ENCODE measurements at regions not wholly inside any gene's neighbourhood (a gene's known extent, or its start where the extent isn't known, plus 50 kb on each side); places are given as distances from the start of the nearest gene placed in this dataset.

GRCh38 chr1:55974714-55975441 lies 604.5 kb downstream of the PLPP3 start:
- no peak for DNase-seq (ENCODE audit: low spot score)

GRCh38 chr1:55970526-55971110 lies 608.7 kb downstream of the PLPP3 start:
- no peak for DNase-seq (ENCODE audit: low spot score)

DNA sequence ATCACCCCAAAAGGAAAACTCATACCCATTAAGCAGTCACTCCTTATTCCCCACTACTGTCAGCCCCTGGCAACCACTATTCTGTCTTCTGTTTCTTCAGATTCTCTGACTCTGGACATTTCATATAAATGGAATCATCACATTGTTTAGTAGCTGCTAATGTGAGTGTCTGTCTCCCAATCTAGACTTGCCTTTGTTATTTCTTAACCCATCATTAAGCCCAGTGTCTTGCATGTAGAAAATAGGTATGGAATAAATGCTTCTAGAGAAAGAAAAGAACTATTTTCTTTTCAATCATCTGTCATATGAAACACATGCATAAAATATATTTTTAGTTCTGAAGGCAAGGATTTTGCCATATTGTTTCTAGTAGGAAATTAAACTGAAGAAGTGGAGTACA lies 610.0 kb downstream of the PLPP3 start:
- no peak for DNase-seq (ENCODE audit: low spot score)

GRCh38 chr1:55968661-55969060 lies 610.7 kb downstream of the PLPP3 start:
- no peak for DNase-seq (ENCODE audit: low spot score)

DNA sequence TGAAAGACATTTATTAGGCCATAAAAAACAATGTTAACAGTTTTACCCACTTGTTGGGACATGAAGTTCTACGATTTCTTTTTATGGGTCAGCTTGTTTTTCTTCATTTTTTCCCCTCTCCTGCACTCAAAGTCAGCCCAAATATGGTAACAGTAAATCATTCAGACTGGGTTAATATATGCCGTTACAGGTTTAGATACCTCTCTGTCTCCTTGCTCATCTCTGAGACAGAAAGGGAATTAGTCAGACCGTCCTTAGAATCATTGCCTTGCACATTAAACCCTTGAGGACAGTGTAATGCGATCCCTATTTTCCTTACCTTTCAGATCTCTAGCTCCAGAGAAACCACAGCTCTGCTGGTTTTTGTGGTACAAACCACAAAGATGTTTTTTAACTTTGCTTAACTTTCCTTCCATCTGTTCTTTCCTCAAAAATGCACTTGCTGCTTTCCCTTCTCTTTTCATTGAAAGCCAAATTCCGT lies 613.3 kb downstream of the PLPP3 start:
- no peak for DNase-seq (ENCODE audit: low spot score)

GRCh38 chr1:55962472-55962871 lies 616.9 kb downstream of the PLPP3 start:
- no peak for DNase-seq (ENCODE audit: low spot score)

DNA sequence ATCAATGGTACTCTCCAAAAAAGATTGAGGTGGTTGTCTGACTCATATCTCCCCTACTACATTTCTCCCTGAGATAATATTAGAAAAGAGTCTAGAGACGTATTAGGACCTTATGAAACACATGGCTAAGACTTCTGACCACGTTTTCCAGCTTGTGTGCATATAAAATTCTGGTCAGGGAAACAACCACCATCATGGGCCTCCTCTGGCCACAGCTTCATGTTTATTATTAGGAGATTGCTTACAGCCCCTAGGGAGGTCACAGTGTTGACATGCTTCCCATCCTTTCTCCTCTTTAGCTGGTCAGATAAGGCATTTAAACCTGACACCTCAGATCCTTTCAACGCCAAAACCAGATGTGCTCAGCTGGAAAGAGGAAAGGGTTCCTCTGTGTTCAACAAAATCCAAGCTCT lies 620.2 kb downstream of the PLPP3 start:
- DNase-seq (ENCODE audit: low spot score): no peak

GRCh38 chr1:55958498-55958897 lies 620.9 kb downstream of the PLPP3 start:
- no peak for DNase-seq (ENCODE audit: low spot score)

GRCh38 chr1:55957276-55957675 lies 622.1 kb downstream of the PLPP3 start:
- no peak for DNase-seq (ENCODE audit: low spot score)

DNA sequence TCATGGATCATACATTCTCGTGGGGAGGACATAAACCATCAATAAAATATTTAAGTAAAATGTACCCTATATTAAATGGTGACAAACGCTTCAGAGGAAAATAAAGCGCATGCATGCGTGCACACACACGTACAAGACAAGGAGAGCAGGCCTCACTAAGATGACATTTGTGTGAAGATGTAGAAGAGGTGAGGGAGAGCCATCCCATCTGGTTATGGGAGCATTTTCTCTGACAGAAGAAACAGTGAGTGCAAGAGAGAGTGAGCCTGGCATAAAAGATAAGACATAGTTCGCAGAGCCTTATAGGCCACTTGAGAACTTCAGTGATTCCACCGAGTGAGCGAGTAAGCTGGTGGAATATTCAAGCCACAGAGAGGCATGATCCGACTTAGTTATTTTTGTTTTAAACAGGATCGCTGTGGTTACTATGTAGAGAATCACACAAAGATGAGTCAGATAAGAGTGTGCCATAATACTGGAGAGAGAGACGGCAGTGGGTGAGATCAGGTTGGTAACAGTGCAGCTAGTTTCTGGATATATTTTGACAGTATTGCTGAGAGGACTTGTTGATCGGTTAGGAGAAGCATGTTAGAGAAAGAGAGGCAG lies 624.2 kb downstream of the PLPP3 start:
- no peak for DNase-seq (ENCODE audit: low spot score)

DNA sequence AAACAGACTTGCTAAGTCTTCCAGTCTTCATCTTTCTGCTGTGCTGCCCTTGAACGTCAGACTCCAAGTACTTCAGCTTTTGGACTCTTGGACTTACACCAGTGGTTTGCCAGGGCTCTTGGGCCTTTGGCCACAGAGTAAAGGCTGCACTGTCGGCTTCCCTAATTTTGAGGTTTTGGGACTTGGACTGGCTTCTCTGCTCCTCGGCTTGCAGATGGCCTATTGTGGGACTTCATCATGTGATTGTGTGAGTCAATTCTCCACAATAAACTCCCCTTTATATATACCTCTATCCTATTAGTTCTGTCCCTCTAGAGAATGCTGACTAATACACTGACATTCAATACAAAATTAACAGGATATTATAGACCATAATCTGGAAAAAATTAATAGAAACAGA lies 628.1 kb downstream of the PLPP3 start:
- no peak for DNase-seq (ENCODE audit: low spot score)

- DNase-seq (ENCODE audit: low spot score): no peak
Measured at GRCh38 chr1:55947446-55947845, 631.9 kb downstream of the PLPP3 start.

GRCh38 chr1:55943721-55944435 lies 635.5 kb downstream of the PLPP3 start:
- DNase-seq (ENCODE audit: low spot score): no peak

GRCh38 chr1:55943012-55943411 lies 636.4 kb downstream of the PLPP3 start:
- no peak for DNase-seq (ENCODE audit: low spot score)

- DNase-seq (ENCODE audit: low spot score): no peak
Measured at GRCh38 chr1:55939866-55940265, 639.5 kb downstream of the PLPP3 start.

DNA sequence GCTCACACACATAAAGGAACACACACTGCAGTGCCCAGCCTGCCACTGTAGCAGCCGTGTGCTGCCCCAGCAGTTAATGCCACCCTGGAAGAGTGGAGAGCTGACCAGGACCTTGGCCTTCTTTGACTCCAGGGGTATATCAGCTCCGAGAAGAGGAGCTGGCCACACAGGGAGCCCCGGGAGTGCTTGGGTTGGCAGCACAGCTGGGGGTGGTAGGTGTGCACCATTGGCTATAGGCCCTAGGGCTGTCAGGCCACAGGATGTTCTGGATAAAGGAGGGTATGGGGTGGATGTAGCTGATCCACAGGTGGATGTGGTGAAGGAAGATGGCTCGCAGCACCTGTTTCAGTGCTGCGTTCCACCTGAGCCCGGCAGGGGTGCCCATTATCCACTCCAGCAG lies 640.5 kb downstream of the PLPP3 start:
- DNase-seq (ENCODE audit: low spot score): no peak

GRCh38 chr1:55938376-55938850 lies 641.0 kb downstream of the PLPP3 start:
- no peak for DNase-seq (ENCODE audit: low spot score)

DNA sequence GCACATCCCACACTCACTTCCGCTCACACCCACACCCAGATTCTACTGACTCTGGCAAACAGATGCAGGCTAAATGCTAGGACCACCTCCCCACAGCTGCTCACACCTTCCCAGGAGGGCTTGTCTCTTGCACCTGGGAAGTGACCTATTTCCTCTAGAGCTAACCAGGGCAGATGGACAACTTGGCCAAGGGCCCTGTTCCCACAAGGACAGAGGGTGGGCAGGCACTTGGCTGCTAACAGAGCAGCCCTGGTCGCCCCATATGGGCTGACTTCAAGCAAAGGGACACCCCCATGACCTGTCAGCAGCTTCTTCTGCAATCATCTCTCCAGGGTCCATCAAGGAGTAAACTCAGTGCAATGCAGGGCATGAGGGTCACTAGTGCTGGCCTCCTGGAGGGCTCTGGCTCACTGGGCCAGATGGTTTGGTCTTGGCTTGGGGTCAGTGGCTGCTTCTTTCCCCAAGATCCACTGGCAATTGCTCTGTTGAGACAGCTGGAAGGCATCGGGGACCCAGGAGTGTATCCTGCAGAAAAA lies 641.5 kb downstream of the PLPP3 start:
- DNase-seq (ENCODE audit: low spot score): no peak

DNA sequence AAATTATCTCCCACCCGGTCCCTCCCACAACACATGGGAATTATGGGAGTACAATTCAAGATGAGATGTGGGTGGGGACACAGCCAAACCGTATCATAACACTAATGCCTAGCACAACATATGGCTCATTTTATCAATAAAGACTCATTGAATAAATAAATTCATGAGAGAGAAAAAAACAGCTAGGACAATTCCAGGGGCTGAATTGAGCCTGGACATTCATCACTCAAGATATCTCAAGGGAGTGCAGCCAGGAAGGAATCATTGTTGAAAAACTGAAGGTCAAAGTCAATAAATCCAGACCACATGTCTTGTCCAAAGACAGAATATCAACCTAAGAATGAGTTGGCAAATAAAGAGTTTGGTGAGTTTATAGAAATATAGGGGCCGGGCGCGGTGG lies 644.1 kb downstream of the PLPP3 start:
- no peak for DNase-seq (ENCODE audit: low spot score)

DNA sequence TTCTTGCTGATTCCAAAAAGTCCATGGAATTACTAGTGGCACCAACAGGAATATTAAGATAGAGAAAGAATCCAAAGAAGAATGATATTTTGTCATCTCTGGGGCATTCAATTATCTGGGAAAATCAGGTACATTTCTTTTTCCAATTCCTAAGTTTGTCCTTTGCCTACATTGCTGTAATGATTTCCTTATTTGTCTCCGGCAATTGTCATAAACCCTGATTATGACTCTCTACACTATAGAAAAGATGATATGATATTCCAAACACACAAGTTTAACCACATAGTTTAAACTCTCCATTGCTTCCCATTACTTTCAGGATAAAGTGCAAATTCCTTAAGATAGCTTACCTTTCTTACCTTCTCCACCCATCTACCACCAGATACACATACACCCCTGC lies 647.0 kb downstream of the PLPP3 start:
- no peak for DNase-seq (ENCODE audit: low spot score)

- DNase-seq (ENCODE audit: low spot score): no peak
Measured at GRCh38 chr1:55931081-55931940, 648.1 kb downstream of the PLPP3 start.

Data from LoVo (cell line).